Skeletal muscle tissue (tissue), 3 donors: ENCODE measurements at regions not wholly inside any gene's neighbourhood (a gene's known extent, or its start where the extent isn't known, plus 50 kb on each side); places are given as distances from the start of the nearest gene placed in this dataset.

Source experiments
- H3K27ac ChIP-seq: one replicate; pipeline ENCODE4 v1.7.0; 2013; ENCODE audit warnings: mild to moderate bottlenecking, low read depth, low read length, inconsistent platforms
- H3K27me3 ChIP-seq, 3 donors: one replicate each; pipeline ENCODE4 v1.7.0; 2013; ENCODE audit warnings: low read length in 3 of 3; ENCODE audit not compliant: control insufficient read depth in 3 of 3, insufficient read depth in 3 of 3
- H3K36me3 ChIP-seq, 3 donors: one replicate each; pipeline ENCODE4 v1.7.0; 2013; ENCODE audit warnings: low read length in 3 of 3; ENCODE audit not compliant: control insufficient read depth in 3 of 3, insufficient read depth in 3 of 3
- H3K4me1 ChIP-seq, 3 donors: one replicate each; pipeline ENCODE4 v1.7.0; 2013; ENCODE audit warnings: low read length in 3 of 3, mild to moderate bottlenecking in 3 of 3; ENCODE audit not compliant: control insufficient read depth in 3 of 3, insufficient read depth in 3 of 3
- H3K4me3 ChIP-seq, 3 donors: one replicate each; pipeline ENCODE4 v1.7.0; 2013; ENCODE audit warnings: low read length in 3 of 3
- H3K9ac ChIP-seq, 3 donors: one replicate each; pipeline ENCODE4 v1.7.0; 2013; ENCODE audit warnings: low read length in 3 of 3, mild to moderate bottlenecking in 3 of 3, moderate library complexity in 2 of 3, low read depth in 1 of 3
- H3K9me3 ChIP-seq, 3 donors: one replicate each; pipeline ENCODE4 v1.7.0; 2013; ENCODE audit warnings: low read length in 3 of 3; ENCODE audit not compliant: control insufficient read depth in 3 of 3
- donor health status: Osteomylitis.

GRCh38 chr19:29302002-29302928, 89.3 kb upstream of the UQCRFS1 start:
- no peak overlapping the region for H3K9ac ChIP-seq
- H3K36me3 ChIP-seq = no peaks in the 10 kb centered on the region
- H3K4me1 ChIP-seq = no peaks in the 10 kb centered on the region
- H3K27ac ChIP-seq = no peak overlapping the region
- H3K27me3 ChIP-seq = peaks cover 8 to 18% (median 14%) of the 10 kb centered on the region in 3 donors
- no peaks in the 10 kb centered on the region for H3K9me3 ChIP-seq
- H3K4me3 ChIP-seq = no peak overlapping the region

GRCh38 chr19:29303069-29303718, 90.2 kb upstream of the UQCRFS1 start:
- no peak overlapping the region for H3K4me3 ChIP-seq
- no peaks in the 10 kb centered on the region for H3K9me3 ChIP-seq
- no peaks in the 10 kb centered on the region for H3K36me3 ChIP-seq
- H3K9ac ChIP-seq = no peak overlapping the region
- H3K27ac ChIP-seq = no peak overlapping the region
- no peaks in the 10 kb centered on the region for H3K4me1 ChIP-seq
- H3K27me3 ChIP-seq = peaks cover 12 to 23% (median 18%) of the 10 kb centered on the region in 3 donors

GRCh38 chr19:29303719-29304090, 90.8 kb upstream of the UQCRFS1 start:
- no peaks in the 10 kb centered on the region for H3K36me3 ChIP-seq
- no peak overlapping the region for H3K27ac ChIP-seq
- H3K4me1 ChIP-seq = no peaks in the 10 kb centered on the region
- no peak overlapping the region for H3K9ac ChIP-seq
- no peaks in the 10 kb centered on the region for H3K9me3 ChIP-seq
- no peak overlapping the region for H3K4me3 ChIP-seq
- peaks cover 17 to 28% (median 23%) of the 10 kb centered on the region in 3 donors for H3K27me3 ChIP-seq

- Histone ChIP-seq H3K27ac (no peak overlapping the region), H3K9ac (no peak overlapping the region), H3K4me3 (no peak overlapping the region), H3K4me1 (no peaks in the 10 kb centered on the region), H3K27me3 (peaks cover 29 to 40% (median 31%) of the 10 kb centered on the region in 3 donors), H3K36me3 (no peaks in the 10 kb centered on the region), H3K9me3 (no peaks in the 10 kb centered on the region)
Measured at GRCh38 chr19:29305268-29305667, 92.3 kb upstream of the UQCRFS1 start.

GRCh38 chr19:29308977-29309590, 96.1 kb upstream of the UQCRFS1 start:
- peaks cover 35 to 45% (median 36%) of the 10 kb centered on the region in 3 donors for H3K27me3 ChIP-seq
- H3K4me3 ChIP-seq = no peak overlapping the region
- no peaks in the 10 kb centered on the region for H3K36me3 ChIP-seq
- H3K4me1 ChIP-seq = no peaks in the 10 kb centered on the region
- no peaks in the 10 kb centered on the region for H3K9me3 ChIP-seq
- no peak overlapping the region for H3K27ac ChIP-seq
- no peak overlapping the region for H3K9ac ChIP-seq

GRCh38 chr19:29309637-29310036, 96.7 kb upstream of the UQCRFS1 start:
- Histone ChIP-seq H3K4me3 (no peak overlapping the region), H3K4me1 (no peaks in the 10 kb centered on the region), H3K27ac (no peak overlapping the region), H3K9ac (no peak overlapping the region), H3K9me3 (no peaks in the 10 kb centered on the region), H3K27me3 (peaks cover 29 to 41% (median 32%) of the 10 kb centered on the region in 3 donors), H3K36me3 (no peaks in the 10 kb centered on the region)

GRCh38 chr19:29311191-29311790, 98.3 kb upstream of the UQCRFS1 start:
- Histone ChIP-seq H3K9me3 (no peaks in the 10 kb centered on the region), H3K27ac (no peak overlapping the region), H3K9ac (no peak overlapping the region), H3K36me3 (no peaks in the 10 kb centered on the region), H3K4me3 (no peak overlapping the region), H3K4me1 (no peaks in the 10 kb centered on the region), H3K27me3 (peaks cover 29 to 40% (median 32%) of the 10 kb centered on the region in 3 donors)

- no peaks in the 10 kb centered on the region for H3K36me3 ChIP-seq
- H3K9me3 ChIP-seq = no peaks in the 10 kb centered on the region
- H3K27ac ChIP-seq = no peak overlapping the region
- no peak overlapping the region for H3K9ac ChIP-seq
- H3K4me3 ChIP-seq = no peak overlapping the region
- peaks cover 4 to 13% (median 12%) of the 10 kb centered on the region in 3 donors for H3K27me3 ChIP-seq
- H3K4me1 ChIP-seq = no peaks in the 10 kb centered on the region
Measured at GRCh38 chr19:29315556-29316190, 102.7 kb upstream of the UQCRFS1 start.

- Histone ChIP-seq H3K9me3 (no peaks in the 10 kb centered on the region), H3K36me3 (no peaks in the 10 kb centered on the region), H3K4me3 (no peak overlapping the region), H3K27ac (no peak overlapping the region), H3K4me1 (no peaks in the 10 kb centered on the region), H3K27me3 (peaks cover 0 to 13% (median 8%) of the 10 kb centered on the region in 3 donors), H3K9ac (no peak overlapping the region)
Measured at GRCh38 chr19:29318581-29318980, 105.6 kb upstream of the UQCRFS1 start.
